NCI-H748 (cell line): ENCODE measurements at regions not wholly inside any gene's neighbourhood (a gene's known extent, or its start where the extent isn't known, plus 50 kb on each side); places are given as distances from the start of the nearest gene placed in this dataset.

ENCODE experiments used
- DNase-seq: peaks from one replicate; lab custom pipeline; 2025; ENCODE audit not compliant: unreplicated experiment; lab: John Stamatoyannopoulos, UW

GRCh38 chr9:75532233-75533050 is 358.0 kb upstream of the PCSK5 start:
- no peak for DNase-seq

GRCh38 chr9:75539523-75539922 is 350.9 kb upstream of the PCSK5 start:
- no peak for DNase-seq

- no peak for DNase-seq
Measured at GRCh38 chr9:75540185-75540584, 350.3 kb upstream of the PCSK5 start.

- DNase-seq = no peak
Measured at GRCh38 chr9:75541734-75542133, 348.7 kb upstream of the PCSK5 start.

GRCh38 chr9:75544815-75545214 is 345.7 kb upstream of the PCSK5 start:
- no peak for DNase-seq

- no peak for DNase-seq
Measured at GRCh38 chr9:75545287-75545686, 345.2 kb upstream of the PCSK5 start.

GRCh38 chr9:75548871-75549270 is 341.6 kb upstream of the PCSK5 start:
- DNase-seq = no peak

GRCh38 chr9:75551861-75552260 is 338.6 kb upstream of the PCSK5 start:
- no peak for DNase-seq

GRCh38 chr9:75552941-75553340 is 337.5 kb upstream of the PCSK5 start:
- no peak for DNase-seq

- DNase-seq = peak; percentile 18
Measured at GRCh38 chr9:75566813-75567212, 323.7 kb upstream of the PCSK5 start.

- no peak for DNase-seq
Measured at GRCh38 chr9:75570538-75570937, 319.9 kb upstream of the PCSK5 start.

- DNase-seq = no peak
Measured at GRCh38 chr9:75574569-75574968, 315.9 kb upstream of the PCSK5 start.

- no peak for DNase-seq
Measured at GRCh38 chr9:75582870-75583269, 307.6 kb upstream of the PCSK5 start.

GRCh38 chr9:75588808-75589207 is 301.7 kb upstream of the PCSK5 start:
- no peak for DNase-seq

GRCh38 chr9:75589497-75589896 is 301.0 kb upstream of the PCSK5 start:
- no peak for DNase-seq

GRCh38 chr9:75591972-75592371 is 298.5 kb upstream of the PCSK5 start:
- DNase-seq = no peak

- DNase-seq = no peak
Measured at GRCh38 chr9:75592586-75592985, 297.9 kb upstream of the PCSK5 start.

- no peak for DNase-seq
Measured at GRCh38 chr9:75593920-75594319, 296.6 kb upstream of the PCSK5 start.

- no peak for DNase-seq
Measured at GRCh38 chr9:75599126-75599525, 291.3 kb upstream of the PCSK5 start.

- no peak for DNase-seq
Measured at GRCh38 chr9:75601280-75601679, 289.2 kb upstream of the PCSK5 start.

- no peak for DNase-seq
Measured at GRCh38 chr9:75602060-75602459, 288.4 kb upstream of the PCSK5 start.

GRCh38 chr9:75604661-75605060 is 285.8 kb upstream of the PCSK5 start:
- no peak for DNase-seq

GRCh38 chr9:75607521-75607920 is 283.0 kb upstream of the PCSK5 start:
- no peak for DNase-seq
